T-helper 1 cell treated with Interleukin-12 subunit alpha and Interleukin-12 subunit beta and Interleukin-4 antibody, amounts not matched to agents 30 ng/mL and 1 ng/mL, for 36 hours (primary cell): ENCODE measurements at regions not wholly inside any gene's neighbourhood (a gene's known extent, or its start where the extent isn't known, plus 50 kb on each side); places are given as distances from the start of the nearest gene placed in this dataset.

ENCODE experiments used
- intact Hi-C: fragments of 100-400 bp; cut with micrococcal nuclease; formaldehyde crosslinking; loops from one replicate; pipeline ENCODE4 v1.15.1; 2024

GRCh38 chr22:49255741-49256318 is 571.8 kb downstream of the BRD1 start:
- intact Hi-C loops = no loop called here

GRCh38 chr22:49255154-49255553 is 572.5 kb downstream of the BRD1 start:
- intact Hi-C loops = no loop called here

- intact Hi-C loops = no loop called here
These were observed 574.0 kb downstream of the BRD1 start for GRCh38 chr22:49253656-49254055.

DNA sequence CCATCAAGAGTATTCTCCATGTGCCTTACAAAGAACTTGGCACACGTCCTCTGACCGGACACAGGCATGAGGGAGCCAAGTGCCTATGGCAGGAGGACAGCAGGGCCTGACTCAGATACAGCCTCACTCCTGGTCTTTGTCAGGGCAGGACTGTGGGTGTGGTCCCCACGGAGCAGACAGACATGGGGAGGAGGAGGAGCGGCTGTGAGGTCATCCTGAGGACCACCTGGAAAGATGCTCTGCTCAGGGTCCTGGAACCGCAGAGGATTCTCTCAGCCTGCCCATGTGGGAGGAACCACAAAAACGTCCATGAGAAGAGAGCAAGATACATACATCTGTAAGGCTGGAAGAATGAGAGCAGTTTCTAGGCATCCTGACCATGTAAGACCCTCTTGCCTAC is 576.3 kb downstream of the BRD1 start:
- intact Hi-C loops = no loop called here

GRCh38 chr22:49247194-49247924 is 580.3 kb downstream of the BRD1 start:
- intact Hi-C loops = no loop called here

DNA sequence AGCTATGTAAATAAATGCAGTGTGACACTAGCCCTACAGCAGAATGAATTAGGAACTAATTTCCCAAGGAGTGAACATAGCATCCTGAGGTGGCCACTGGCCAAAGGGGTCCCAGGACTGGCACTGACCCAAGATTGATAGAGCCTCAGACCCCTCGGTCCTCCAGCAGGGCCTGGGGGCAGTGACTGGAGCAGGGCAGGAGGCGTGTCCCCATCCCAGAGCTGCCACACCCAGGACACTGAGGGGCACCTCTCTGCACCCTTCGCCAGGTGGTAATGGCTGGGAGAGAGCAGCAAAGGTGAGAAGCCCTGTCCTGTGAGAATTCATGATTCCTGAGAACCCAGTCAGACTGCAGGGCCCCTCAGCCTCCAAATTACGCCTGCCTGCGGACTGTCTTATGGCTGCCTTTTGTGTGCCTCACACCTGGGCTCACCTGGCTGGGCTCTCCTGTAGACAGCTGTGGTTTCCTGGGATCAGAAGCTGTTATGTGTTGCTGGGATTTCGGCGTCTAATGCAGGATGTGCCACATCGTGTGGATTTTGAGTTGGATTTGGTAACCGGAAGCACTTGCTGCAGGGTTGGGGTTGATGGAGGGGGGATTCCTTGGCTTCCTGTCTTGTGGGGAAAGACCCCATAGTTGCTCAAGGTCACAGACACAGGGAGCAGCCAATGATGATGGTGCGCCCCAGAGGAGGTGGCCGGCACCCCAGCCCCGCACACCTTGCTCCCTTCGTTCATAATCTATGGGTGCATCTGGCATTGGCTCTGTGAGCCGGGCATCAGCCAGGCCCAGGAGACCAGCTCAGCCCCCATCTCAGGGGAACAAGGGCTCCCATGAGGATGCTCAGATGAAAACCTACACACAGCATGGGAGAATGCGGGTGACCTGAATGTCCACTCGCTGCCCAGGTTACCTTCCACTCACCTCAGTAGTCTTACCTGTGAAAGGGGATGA is 582.9 kb downstream of the BRD1 start:
- intact Hi-C loops = no loop called here

DNA sequence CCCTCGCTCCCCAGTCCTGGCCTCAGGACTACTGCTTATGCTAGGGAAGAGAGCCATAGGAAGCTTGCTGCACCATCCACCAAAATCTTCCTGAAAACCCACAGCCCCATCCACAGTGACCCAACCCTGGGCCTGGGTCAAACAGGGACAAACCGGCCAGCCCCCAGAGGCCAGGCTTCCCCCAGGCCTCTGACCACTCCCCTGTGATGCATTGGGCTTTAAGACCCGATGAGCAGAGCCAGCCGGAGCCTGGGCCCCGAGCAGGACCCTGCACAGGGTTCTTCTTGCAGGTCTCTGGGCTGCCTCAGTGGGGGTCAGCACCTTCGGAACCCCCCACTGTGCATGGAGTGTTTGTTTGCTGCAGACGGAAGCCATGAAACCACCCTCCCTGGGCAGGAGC is 583.7 kb downstream of the BRD1 start:
- intact Hi-C loops = no loop called here

DNA sequence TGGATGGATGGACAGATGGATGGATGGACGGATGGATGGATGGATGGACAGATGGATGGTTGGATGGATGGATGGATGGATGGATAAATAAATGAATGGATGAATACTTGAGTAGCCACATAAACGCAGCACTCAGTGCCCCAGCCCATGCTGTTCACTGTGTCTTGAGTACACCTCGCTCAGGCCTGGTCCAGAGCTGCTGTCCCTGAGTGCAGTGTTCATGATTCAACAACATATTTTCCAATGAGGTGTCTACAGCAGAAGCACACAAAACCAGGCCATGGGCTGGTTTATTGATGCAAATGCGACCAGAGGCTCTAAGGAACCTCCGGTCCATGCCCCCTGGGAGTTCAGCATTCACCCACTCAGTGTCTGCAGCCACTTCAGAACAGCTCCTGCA is 584.3 kb downstream of the BRD1 start:
- intact Hi-C loops = no loop called here

- intact Hi-C loops = no loop called here
These were observed 585.2 kb downstream of the BRD1 start for GRCh38 chr22:49242480-49242879.

DNA sequence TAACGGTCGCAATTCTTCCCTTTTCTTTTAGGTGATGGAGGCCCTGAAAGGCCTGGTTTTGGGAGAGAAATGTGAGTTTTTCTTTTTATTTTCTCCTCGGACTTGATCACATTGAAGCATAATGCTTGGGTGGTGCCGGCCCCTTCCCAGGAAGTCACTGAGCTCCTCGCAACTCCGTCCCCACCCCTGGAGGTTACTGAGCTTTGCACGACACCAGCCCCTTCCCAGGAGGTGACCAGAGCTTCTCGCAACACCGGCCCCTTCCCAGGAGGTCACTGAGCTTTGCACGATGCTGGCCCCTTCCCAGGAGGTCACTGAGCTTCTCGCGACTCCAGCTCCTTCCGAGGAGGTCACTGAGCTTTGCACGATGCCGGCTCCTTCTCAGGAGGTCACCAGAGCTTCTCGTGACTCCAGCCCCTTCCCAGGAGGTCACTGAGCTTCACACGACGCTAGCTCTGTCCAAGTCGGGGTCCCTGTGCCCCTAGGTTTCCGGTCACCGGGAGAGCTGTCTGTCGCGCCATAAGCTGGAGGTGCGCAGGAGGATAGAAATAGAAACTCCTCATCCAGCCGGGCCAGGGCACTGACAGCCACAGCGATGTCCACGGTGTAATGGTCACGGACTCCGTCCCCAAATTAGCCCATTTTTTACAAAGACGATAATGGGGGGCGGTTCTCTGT is 586.4 kb downstream of the BRD1 start:
- intact Hi-C loops = no loop called here

GRCh38 chr22:49240472-49240871 is 587.2 kb downstream of the BRD1 start:
- intact Hi-C loops = no loop called here

- intact Hi-C loops = no loop called here
These were observed 587.7 kb downstream of the BRD1 start for GRCh38 chr22:49240016-49240380.

DNA sequence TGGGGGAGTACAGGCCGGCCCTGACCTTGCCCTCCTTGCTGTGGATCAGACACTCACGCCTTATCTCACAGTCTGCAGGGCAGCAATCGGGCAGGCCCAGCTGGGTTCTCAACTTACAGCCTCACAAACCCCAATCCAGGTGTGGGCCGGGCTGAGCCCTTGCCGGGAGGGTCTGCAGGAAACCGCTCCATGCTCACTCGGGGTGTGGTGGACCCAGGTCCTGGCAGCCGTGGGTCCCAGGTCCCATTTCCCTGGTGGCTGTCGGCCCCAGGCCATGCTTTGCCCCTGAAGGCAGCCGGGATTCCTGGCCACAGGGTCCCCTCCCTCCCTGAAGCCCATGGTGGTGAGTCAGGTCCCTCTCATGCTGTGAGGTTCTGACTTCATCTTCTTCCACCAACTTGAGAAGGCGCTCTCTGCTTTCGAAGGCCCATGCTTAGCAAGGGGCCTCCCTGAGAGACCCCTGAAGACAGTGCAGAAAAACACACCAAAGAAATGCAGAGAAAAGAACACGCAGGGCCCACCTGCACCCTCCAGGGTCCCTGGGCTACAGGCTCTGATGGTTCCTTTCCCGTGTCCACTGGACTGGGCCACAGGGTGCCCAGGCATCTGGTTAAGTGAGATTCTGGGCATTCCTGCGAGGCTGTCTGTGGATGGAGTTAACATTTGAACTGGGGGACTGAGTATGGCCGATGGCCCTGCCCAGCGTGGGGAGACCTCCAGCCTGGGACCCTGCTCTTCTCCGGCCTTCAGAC is 588.2 kb downstream of the BRD1 start:
- intact Hi-C loops = loop anchor here (10.0 kb wide), 1 partner anchor 55 kb away; no protein-coding TSS in a partner anchor

GRCh38 chr22:49238181-49239141 is 589.2 kb downstream of the BRD1 start:
- intact Hi-C loops = loop anchor here (10.0 kb wide), 1 partner anchor 56 kb away; no protein-coding TSS in a partner anchor

- intact Hi-C loops = loop anchor here (10.0 kb wide), 1 partner anchor 57 kb away; no protein-coding TSS in a partner anchor
These were observed 590.0 kb downstream of the BRD1 start for GRCh38 chr22:49237703-49238102.

- intact Hi-C loops = loop anchor here (10.0 kb wide), 1 partner anchor 58 kb away; no protein-coding TSS in a partner anchor
These were observed 590.4 kb downstream of the BRD1 start for GRCh38 chr22:49237279-49237678.

DNA sequence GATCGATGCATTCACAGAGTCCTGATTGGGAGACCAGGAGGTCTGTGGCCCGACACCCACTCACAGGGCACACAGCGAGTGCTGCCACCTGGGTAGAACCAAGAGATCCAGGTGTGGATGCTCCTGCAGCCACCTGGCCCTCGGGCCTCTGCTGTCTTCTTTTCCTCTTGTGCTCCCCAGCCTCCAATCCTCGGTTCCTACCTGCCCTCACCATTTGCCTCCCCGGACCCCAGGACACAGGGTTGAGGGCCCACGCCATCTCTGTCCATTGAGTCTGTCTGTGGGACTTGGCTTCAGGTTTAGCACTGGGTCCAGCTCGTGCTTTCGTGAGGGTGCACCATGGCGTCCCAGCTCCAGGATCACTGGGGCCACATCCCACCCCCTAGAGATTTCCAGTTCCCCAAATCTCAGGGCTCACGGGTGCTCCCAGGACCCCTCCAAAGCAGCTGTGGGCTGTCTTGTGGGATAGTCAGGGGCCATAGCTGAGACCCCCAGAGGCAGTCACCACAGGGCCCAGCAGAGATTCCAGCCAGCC is 591.1 kb downstream of the BRD1 start:
- intact Hi-C loops = loop anchor here (10.0 kb wide), 1 partner anchor 58 kb away; no protein-coding TSS in a partner anchor

DNA sequence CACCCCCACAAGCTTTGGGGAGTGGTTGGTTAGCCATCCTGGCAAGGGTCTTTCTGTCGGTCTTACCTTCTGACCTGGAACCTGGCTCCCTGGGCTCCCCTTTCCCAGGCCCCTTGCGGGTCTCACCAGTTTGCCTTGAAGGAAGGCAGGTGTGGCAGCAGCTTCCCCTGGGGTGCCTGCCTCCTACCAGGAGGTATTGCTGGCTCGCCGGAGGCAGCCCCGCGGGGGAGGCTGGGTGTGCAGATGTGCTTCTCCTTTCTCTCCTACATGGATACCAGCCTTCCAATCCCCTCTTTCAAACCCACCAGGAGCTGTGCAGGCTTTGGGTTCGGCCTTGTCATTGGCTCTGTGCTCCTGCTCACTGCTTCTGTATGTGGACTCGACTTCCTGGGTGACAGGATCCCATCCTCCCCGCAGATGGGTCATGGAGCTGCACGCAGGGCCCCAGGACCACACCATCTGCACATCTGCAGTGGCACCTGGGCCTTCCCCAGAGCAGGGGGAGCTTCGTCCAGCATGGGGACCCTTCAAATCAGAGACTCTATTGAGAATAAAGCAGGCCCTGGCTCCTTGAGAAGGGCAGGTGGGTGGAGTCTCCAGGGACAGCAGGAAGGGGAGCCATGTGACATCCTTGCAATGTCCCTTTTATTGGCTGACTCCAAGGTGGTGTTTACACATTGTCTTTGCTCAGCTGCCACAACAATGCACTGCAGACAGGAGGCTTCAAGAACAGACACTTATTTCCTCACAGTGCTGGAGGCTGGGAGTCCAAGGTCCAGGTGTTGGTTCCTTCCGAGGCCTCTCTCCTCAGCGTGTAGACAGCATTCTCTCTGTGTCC is 592.0 kb downstream of the BRD1 start:
- intact Hi-C loops = loop anchor here (10.0 kb wide), 1 partner anchor 59 kb away; no protein-coding TSS in a partner anchor
